ENCODE measurements at regions not wholly inside any gene's neighbourhood (a gene's known extent, or its start where the extent isn't known, plus 50 kb on each side); places are given as distances from the start of the nearest gene placed in this dataset.

DNA sequence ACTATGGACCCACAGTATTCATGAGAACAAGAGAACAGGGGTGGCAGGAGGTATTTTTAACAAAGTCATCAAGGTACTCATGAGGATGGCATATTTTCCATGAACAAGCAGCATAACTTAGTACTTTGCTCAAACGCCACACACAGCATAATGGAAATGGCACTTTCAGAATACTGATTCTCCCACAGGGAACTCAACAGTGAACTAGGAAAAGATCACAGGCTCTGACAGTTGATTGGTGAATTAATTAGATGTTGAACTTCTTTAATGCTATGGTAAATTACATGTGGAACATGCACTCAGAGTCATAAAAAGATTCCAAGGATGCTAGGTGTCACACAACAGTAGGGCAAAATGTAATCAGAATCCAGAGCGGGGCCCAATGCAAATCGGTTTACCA is 1088.6 kb upstream of the C9orf72 start:
- DNase-seq, result no peak

DNA sequence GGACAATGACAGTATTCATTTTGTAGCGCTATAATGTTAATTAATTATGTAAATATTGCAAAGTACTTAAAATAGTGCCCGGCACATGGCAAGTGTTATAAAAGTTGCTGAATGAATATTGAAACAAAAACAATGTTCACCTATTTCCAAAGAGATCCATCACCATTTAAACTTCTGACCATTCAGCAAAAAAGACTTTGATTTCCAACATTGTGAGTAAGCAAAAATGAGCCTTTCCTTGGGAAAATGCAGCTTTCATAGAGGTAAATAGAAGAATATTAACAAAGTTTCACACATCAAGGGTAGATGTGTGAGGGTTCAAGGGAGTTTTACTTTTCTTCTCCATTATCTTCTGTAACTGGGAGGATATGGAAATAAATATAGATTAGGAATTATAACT is 1089.4 kb upstream of the C9orf72 start:
- DNase-seq, result no peak

GRCh38 chr9:28668158-28668557 is 1094.9 kb upstream of the C9orf72 start:
- no peak for DNase-seq

- no peak for DNase-seq
Observed at GRCh38 chr9:28671000-28671399, 1097.7 kb upstream of the C9orf72 start.

- DNase-seq, result no peak
Observed at GRCh38 chr9:28678097-28678496, 1104.8 kb upstream of the C9orf72 start.

DNA sequence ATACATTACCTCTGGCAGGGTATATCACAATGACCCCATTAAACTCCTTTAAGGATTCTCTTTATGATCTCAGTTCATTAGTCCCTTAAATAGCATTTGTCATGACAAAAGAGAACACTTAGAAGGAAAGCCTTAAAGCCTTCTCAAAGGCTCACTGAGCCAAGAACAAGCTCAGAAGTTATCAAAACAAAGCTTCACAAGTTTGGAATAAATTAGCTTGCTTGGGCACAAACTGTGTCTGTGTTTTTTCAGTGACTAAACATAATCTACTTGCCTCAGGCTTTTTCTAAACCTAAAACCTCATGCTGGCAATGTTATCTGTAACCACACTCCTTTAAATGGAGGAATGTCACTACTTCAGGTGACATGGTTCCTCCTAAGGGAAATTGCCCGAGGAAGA is 1114.9 kb upstream of the C9orf72 start:
- no peak for DNase-seq

GRCh38 chr9:28692012-28692411 is 1118.7 kb upstream of the C9orf72 start:
- DNase-seq, result no peak

DNA sequence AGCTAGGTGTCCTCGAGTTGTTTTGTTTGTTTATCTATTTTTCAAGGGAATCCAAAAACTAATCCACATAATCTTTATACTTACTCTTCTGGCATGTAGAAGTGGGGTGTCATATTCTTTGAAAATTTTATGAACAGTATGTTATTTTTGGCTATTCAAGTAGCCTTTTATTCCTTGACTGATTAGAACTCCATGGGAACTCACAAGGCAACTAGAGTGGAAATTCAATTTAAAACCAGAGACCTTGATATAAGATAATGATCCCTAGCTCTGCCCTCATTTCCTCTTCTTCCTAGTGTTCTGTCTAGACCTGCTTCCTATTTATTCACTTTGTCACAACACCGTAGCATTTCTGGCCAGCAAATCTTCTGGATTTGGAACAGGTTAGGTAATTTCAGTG is 1123.7 kb upstream of the C9orf72 start:
- no peak for DNase-seq

GRCh38 chr9:28699632-28700031 is 1126.4 kb upstream of the C9orf72 start:
- no peak for DNase-seq

DNA sequence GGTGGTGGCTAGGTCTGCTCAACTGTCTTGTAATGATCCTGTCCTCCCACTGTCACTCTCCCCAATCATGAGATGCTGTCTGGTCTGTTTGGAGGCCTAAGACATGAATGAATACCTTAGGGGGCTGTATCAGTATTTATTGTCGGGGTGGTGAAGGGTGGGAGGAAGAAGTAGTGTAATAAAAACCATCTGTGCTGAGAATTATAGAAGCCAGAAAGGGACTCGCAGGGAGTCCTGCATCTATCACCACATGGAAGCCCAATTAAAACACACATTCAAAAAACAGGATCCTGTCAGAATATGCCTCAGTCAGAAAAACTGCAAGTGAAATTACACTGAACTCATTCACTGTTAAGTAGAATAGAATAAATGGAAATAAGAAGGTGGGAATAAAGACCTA is 1134.3 kb upstream of the C9orf72 start:
- DNase-seq, result no peak

DNA sequence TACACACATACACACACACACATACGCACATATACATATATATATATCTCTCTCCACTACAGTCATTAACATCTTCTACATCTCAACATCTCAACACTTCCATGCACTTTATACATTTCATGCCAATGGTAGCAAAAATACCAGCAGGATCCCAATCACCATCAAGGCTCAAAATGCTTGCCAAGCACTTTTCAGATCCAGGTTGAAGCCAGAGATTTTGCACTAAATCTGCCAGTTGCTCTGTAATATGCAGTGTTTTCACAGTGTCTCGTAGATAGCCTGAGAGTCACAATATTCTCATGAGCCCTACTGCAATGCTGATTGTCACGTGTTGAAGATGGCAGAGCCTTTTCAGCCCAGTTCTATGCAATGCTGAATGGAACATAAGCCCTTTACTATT is 1140.9 kb upstream of the C9orf72 start:
- DNase-seq, result no peak

DNA sequence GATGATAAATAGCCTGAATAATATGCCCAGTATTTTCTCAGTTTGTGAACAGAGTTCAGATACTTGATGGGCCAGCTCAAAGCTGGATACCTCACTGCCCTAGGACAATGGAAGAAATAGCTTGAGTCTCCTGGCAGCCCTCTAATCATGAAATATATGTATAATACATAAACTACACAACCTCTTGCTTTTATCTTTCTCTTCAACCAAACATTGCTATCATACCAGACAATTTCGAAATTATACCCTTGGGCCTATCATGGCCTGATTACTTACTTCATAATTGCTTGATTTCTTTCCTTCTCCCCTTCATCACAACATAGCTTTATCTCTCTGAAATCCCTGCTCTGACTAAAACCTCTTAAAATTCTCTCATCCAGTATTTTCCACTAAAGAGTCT is 1144.9 kb upstream of the C9orf72 start:
- DNase-seq, result no peak

DNA sequence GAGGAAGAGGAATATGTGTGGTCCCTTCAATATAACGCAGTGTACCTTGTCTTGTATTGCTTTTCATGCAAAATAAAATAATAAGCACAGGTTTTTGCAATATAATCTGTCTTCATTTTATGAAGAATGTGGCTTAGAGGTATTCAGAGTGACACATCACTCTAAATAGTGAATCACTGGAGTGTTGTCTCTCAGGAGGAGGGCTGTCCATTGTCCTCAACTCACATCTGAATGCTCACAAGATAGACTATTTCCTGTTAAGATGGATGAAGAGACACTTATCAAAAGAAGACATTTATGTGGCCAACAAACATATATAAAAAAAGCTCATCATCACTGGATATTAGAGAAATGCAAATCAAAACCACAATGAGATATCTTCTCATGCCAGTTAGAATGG is 1147.5 kb upstream of the C9orf72 start:
- no peak for DNase-seq

GRCh38 chr9:28730111-28730510 is 1156.8 kb upstream of the C9orf72 start:
- DNase-seq, result no peak

DNA sequence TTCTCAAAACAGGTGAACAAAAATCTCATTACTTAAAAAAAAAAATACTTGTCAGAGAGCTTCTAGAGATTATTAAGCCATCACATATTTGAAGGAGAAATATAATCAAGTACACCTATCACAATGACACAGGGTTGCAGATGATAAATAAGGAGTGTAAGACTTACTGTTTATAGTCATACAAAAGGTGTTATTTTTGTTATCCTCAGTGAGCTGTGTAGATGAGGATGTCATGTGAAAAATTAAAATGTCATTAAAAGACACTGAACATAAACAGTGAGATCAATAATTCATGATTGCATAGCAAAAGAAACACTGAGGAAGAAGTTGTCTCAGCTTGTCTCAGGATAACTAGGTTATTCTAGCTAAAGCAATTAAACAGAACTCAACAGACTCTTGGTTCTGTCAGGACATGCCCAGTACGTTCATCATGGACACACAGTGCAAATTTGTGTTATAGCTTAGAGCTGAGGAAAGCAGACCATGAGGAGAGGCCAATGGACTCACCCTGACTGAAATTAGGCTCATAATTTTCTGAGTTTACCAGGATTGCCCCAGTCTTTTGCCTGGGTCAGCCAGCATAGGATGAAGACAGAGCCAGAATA is 1162.6 kb upstream of the C9orf72 start:
- no peak for DNase-seq

DNA sequence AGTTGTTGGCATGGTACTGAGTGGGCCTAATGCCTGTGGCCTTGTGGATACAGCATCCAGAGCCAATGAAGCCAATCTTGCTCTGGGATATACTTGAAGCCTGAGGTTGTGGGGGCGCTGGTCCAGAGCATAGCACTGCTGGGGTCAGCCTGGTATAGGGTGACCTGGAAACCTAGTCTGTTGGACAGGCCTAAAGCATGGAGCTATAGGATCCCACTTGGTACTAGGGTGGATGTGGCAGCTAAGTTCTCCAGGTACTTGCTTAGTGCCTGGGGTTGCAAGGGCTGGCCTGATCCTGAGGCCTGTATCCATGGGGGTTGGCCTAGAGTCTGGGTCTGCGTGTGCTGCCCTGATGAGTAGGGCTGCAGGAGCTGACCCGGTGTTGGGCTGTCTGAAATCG is 1168.2 kb upstream of the C9orf72 start:
- no peak for DNase-seq

DNA sequence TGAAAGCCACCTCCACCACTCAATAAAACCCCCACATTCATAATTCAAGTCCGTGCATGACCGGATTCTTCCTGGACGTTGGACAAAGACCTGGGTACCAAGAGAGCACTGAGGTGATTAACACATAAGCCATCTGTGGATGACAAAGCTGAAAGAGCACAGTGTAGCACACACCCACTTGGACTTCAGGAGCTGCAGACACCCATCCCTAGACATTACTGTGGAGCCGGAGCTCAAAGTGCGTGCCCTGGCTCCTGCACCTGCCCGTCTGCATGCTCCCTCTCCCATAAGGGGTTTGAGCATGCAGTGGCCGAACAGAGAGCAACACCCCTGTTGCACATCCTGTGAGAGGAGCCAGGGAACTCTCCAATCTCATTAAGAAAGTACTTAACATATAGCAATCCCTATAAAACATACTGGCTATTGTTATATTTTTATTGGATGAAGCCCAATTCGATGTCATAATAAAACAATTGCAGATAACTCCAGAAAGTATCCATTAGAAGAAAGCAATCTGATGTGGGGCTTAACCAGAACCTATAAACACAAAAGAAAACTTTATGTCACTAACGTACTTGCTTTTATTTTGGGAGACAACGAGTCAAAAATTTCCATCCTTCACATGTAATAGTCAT is 1174.2 kb upstream of the C9orf72 start:
- DNase-seq, result no peak

DNA sequence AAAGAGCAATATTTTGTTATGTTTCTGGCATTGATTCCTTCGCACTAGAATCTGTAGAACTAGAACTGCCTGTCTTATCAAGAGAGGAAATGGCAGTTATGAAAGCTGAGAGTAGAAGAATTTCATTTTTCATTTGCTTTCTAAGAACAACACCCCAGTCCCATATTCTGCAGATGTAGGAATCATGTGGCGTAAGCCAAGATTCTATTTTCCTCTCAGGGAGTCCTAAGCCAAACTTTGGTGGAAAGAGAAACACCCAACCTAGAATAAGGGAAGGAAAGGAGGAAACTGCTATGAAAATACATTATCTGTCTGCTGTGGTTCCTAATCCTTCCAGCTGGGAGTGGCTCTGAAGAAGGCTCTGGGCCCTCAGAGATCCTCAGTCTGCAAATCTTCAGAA is 1176.9 kb upstream of the C9orf72 start:
- DNase-seq, result no peak

DNA sequence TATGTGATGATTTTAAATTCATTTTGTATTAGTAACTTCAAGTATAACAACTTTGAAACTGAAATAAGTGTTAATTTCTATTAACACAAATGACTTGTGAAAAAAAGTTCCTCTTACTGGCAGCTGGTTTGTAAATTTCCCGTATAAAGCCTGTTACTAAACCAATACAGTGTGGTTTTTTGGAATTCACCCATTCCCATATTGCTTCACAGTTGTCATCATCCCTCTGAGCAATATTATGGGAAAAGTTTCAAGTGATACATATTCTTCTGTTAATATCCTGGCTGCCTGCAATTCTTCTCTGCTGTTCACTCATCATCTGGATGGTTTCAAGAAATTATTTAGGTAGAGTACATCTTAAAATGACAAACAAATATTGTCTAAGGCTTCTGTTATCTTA is 1185.1 kb upstream of the C9orf72 start:
- no peak for DNase-seq

- no peak for DNase-seq
Observed at GRCh38 chr9:28758971-28759370, 1185.7 kb upstream of the C9orf72 start.

- no peak for DNase-seq
Observed at GRCh38 chr9:28762167-28762566, 1188.9 kb upstream of the C9orf72 start.

DNA sequence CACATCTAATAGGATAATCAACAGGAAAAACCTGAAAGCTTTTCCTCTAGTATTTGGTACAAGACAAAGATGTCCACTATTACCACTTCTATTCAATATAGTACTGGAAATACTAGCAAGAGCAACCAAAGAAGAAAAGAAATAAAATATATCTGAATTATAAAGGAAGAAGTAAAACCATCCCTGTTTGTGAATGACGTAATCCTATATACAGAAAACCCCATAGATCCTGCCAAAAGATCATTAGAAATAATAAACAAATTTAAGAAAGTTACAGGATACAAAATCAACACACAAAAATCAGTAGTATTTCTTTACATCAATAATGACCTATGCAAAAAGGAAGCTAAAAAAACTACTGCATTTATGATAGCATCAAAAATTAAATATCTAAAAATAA is 1191.3 kb upstream of the C9orf72 start:
- no peak for DNase-seq

DNA sequence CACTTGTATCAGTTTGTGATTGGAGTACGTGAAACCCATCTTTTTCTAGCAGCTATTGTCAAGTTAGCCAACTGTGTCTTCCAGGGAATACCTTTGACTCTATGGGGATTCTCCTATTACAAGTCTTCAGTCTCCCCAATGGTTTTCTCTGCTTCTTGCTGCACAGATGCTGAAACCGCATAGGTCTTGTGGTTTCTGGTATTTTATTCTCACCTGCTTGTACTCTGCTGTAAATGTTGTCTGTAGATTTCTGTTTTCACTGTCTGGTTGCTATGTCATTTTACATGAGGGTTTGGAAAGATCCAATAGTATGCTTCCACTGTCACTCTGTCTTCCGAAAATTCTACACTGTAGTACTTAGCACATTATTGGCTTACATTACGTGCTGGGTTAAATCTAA is 1196.9 kb upstream of the C9orf72 start:
- no peak for DNase-seq

DNA sequence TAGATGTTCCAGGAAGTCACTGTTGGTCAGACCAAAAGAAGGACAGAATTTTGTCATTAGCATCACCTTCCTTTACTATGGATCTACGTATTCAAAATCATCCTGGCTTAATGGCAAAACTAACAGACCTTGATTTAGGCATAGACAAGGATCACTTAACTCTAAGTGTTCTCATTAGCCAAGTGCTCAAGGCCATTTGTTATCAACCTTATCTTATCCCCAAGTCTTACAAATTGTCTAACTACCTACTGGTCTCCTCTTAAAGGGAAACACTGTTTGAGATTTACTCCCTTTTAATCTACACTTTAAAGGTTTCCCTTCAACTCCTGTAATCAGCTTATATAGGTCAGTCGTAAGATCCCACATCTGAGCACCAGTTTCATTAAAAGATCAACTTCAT is 1197.5 kb upstream of the C9orf72 start:
- no peak for DNase-seq
